Bronchial epithelial cell (primary cell): ENCODE measurements at regions not wholly inside any gene's neighbourhood (a gene's known extent, or its start where the extent isn't known, plus 50 kb on each side); places are given as distances from the start of the nearest gene placed in this dataset.

Source experiments
- DNase-seq: peaks from one replicate; pipeline ENCODE4 v3.0.0-alpha.2; 2010; ENCODE audit warnings: low read depth
- FAIRE-seq: peaks from 2 replicates; lab custom pipeline; 2011; peaks lifted over from hg19 to GRCh38; lab: Jason Lieb, UNC
- H3K27me3 ChIP-seq: 2 replicates; pipeline ENCODE4 v1.5.1; 2011; ENCODE audit warnings: low read length; ENCODE audit not compliant: control insufficient read depth, insufficient read depth
- H3K36me3 ChIP-seq: 2 replicates; pipeline ENCODE4 v1.5.1; 2011; ENCODE audit warnings: low read length; ENCODE audit not compliant: control insufficient read depth, insufficient read depth
- H3K4me3 ChIP-seq: 2 replicates; pipeline ENCODE4 v1.5.1; 2011; ENCODE audit warnings: mild to moderate bottlenecking, low read depth, low read length, control low read depth
- CTCF ChIP-seq: IDR thresholded peaks from 2 replicates; pipeline ENCODE4 v1.5.1; 2011; ENCODE audit warnings: mild to moderate bottlenecking, moderate library complexity, low read length, control low read depth, inconsistent platforms; ENCODE audit not compliant: insufficient read depth, severe bottlenecking

GRCh38 chr1:198101716-198102453, 54.9 kb upstream of the NEK7 start:
- DNase-seq = no peak
- FAIRE-seq = no peak
- Histone ChIP-seq H3K36me3 (no peaks in the 10 kb centered on the region), H3K27me3 (no peaks in the 10 kb centered on the region), H3K4me3 (no peak overlapping the region)
- TF ChIP-seq CTCF = no peak

GRCh38 chr1:198102454-198102827, 54.4 kb upstream of the NEK7 start:
- Histone ChIP-seq H3K4me3 (no peak overlapping the region), H3K36me3 (no peaks in the 10 kb centered on the region), H3K27me3 (no peaks in the 10 kb centered on the region)
- no peak for FAIRE-seq
- TF ChIP-seq CTCF = no peak
- no peak for DNase-seq

- Histone ChIP-seq H3K4me3 (no peak overlapping the region), H3K36me3 (no peaks in the 10 kb centered on the region), H3K27me3 (no peaks in the 10 kb centered on the region)
- no peak for TF ChIP-seq CTCF
- no peak for DNase-seq
- no peak for FAIRE-seq
Measured at GRCh38 chr1:198105185-198105584, 51.6 kb upstream of the NEK7 start.

DNA sequence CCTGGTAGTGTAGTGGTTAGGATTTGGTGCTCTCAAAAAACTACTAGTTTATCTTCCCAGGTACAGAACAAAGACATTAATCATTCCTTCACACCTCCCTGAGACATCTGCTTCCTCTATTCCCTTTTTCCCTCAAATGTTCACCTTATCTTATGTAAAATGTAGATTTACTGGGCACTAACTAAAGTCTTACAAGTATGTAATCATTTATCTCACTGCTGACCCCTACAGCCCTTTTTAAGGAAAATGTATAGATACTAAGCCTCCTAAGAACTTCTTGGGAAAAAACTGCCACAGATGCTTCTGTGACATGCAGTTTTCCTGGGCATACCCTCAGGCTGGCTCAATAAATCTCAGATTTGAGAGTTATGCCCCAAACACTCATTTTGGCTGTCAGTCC, 50.8 kb upstream of the NEK7 start:
- H3K36me3 ChIP-seq = no peaks in the 10 kb centered on the region
- DNase-seq = no peak
- no peak overlapping the region for H3K4me3 ChIP-seq
- no peak for FAIRE-seq
- TF ChIP-seq CTCF = no peak
- no peaks in the 10 kb centered on the region for H3K27me3 ChIP-seq
